ENCODE measurements at regions not wholly inside any gene's neighbourhood (a gene's known extent, or its start where the extent isn't known, plus 50 kb on each side); places are given as distances from the start of the nearest gene placed in this dataset.

- no peak for TF ChIP-seq CTCF (IDR thresholded peaks at IDR 0.05)
- no peak for TF ChIP-seq POLR2AphosphoS5 (IDR thresholded peaks at IDR 0.05)
Measured at GRCh38 chr2:181309586-181309985, 147.6 kb upstream of the ITGA4 start.

Measured in stomach (tissue), 4 donors.